GM23338 (cell line): ENCODE measurements at regions not wholly inside any gene's neighbourhood (a gene's known extent, or its start where the extent isn't known, plus 50 kb on each side); places are given as distances from the start of the nearest gene placed in this dataset.

Experiments
- ATAC-seq: fragments of 200-7000 bp; cut with Tn5 transposase; 3 replicates; pipeline ENCODE4 v1.9.1; 2020
- DNase-seq: peaks from one replicate; pipeline ENCODE4 v3.0.0-alpha.2; 2015; ENCODE audit warnings: low spot score
- H2AFZ ChIP-seq: fragments of 200-600 bp; sonication (generic); 2 replicates; pipeline ENCODE4 v1.8.0; 2016; ENCODE audit warnings: antibody characterized with exemption, mild to moderate bottlenecking, moderate library complexity
- H3F3A ChIP-seq: fragments of 200-600 bp; sonication (generic); replicated peaks from 2 replicates; pipeline ENCODE4 v1.8.0; 2017; ENCODE audit warnings: antibody characterized with exemption, mixed run types, low read depth
- H3K27ac ChIP-seq: fragments of 200-600 bp; sonication (generic); 2 replicates; pipeline ENCODE4 v1.6.1; 2016; ENCODE audit warnings: low read depth
- H3K27me3 ChIP-seq: fragments of 200-600 bp; sonication (generic); 2 replicates; pipeline ENCODE4 v1.8.0; 2016; ENCODE audit warnings: mild to moderate bottlenecking, mixed run types, moderate library complexity; ENCODE audit not compliant: insufficient read depth
- H3K36me3 ChIP-seq: fragments of 200-600 bp; sonication (generic); 2 replicates; pipeline ENCODE4 v1.8.0; 2016; ENCODE audit warnings: mild to moderate bottlenecking; ENCODE audit not compliant: insufficient read depth
- H3K4me1 ChIP-seq: fragments of 200-600 bp; sonication (generic); 2 replicates; pipeline ENCODE4 v1.8.0; 2016; ENCODE audit warnings: mild to moderate bottlenecking, moderate library complexity; ENCODE audit not compliant: insufficient read depth
- H3K4me2 ChIP-seq: fragments of 200-600 bp; sonication (generic); 2 replicates; pipeline ENCODE4 v1.7.1; 2017; ENCODE audit warnings: mixed run types
- H3K4me3 ChIP-seq: fragments of 200-600 bp; sonication (generic); 2 replicates; pipeline ENCODE4 v1.6.1; 2016; ENCODE audit warnings: mixed run types
- H3K79me2 ChIP-seq: fragments of 200-600 bp; sonication (generic); replicated peaks from 2 replicates; pipeline ENCODE4 v1.8.0; 2017; ENCODE audit warnings: mild to moderate bottlenecking; ENCODE audit not compliant: insufficient read depth
- H3K9me2 ChIP-seq: fragments of 200-600 bp; sonication (generic); 2 replicates; pipeline ENCODE4 v1.8.0; 2017; ENCODE audit not compliant: insufficient read depth
- H4K20me1 ChIP-seq: fragments of 200-600 bp; sonication (generic); replicated peaks from 2 replicates; pipeline ENCODE4 v1.8.0; 2017; ENCODE audit warnings: mild to moderate bottlenecking; ENCODE audit not compliant: insufficient read depth
- H3K27ac Mint-ChIP-seq: 2 replicates; pipeline ENCODE4 v1.8.0; 2020; ENCODE audit warnings: inconsistent platforms, mild to moderate bottlenecking, moderate library complexity, mixed read lengths
- H3K27me3 Mint-ChIP-seq: 3 replicates; pipeline ENCODE4 v1.8.0; 2022; ENCODE audit warnings: low read depth, mild to moderate bottlenecking, moderate library complexity, mixed read lengths, inconsistent platforms; ENCODE audit not compliant: insufficient read depth, poor library complexity
- H3K36me3 Mint-ChIP-seq: 3 replicates; pipeline ENCODE4 v1.8.0; 2021; ENCODE audit warnings: low read depth, mild to moderate bottlenecking, inconsistent platforms, moderate library complexity, mixed read lengths
- H3K4me1 Mint-ChIP-seq: 3 replicates; pipeline ENCODE4 v1.8.0; 2020; ENCODE audit warnings: mild to moderate bottlenecking, inconsistent platforms, mixed read lengths
- H3K4me3 Mint-ChIP-seq: 3 replicates; pipeline ENCODE4 v1.8.0; 2021; ENCODE audit warnings: moderate library complexity, mild to moderate bottlenecking, inconsistent platforms, mixed read lengths
- H3K9me3 Mint-ChIP-seq: 3 replicates; pipeline ENCODE4 v1.8.0; 2020; ENCODE audit warnings: moderate library complexity, mild to moderate bottlenecking, inconsistent platforms, mixed read lengths
- ETS1 ChIP-seq: IDR thresholded peaks from 2 replicates; pipeline ENCODE4 v1.6.1; 2016; ENCODE audit warnings: antibody characterized with exemption
- EZH2 ChIP-seq: fragments of 200-600 bp; sonication (generic); IDR thresholded peaks from one replicate; pipeline ENCODE4 v1.8.0; 2017; ENCODE audit warnings: antibody characterized with exemption, mild to moderate bottlenecking, low read depth; ENCODE audit not compliant: unreplicated experiment
- EZH2phosphoT487 ChIP-seq: fragments of 200-600 bp; sonication (generic); IDR thresholded peaks from one replicate; pipeline ENCODE4 v1.8.1; 2018; ENCODE audit warnings: antibody characterized with exemption; ENCODE audit not compliant: unreplicated experiment
- NANOG ChIP-seq: IDR thresholded peaks from 2 replicates; pipeline ENCODE4 v1.6.1; 2016; ENCODE audit warnings: antibody characterized with exemption, borderline replicate concordance
- POLR2AphosphoS5 ChIP-seq: IDR thresholded peaks from 2 replicates; pipeline ENCODE4 v1.6.1; 2016; ENCODE audit warnings: antibody characterized with exemption, low read depth
- STAT1 ChIP-seq: IDR thresholded peaks from one replicate; pipeline ENCODE4 v1.6.1; 2016; ENCODE audit warnings: antibody characterized with exemption; ENCODE audit not compliant: unreplicated experiment
- ZNF114 ChIP-seq: fragments of 250-450 bp; sonication (Bioruptor Pico); IDR thresholded peaks from 2 replicates; pipeline ENCODE4 v1.5.0; 2020; ENCODE audit warnings: mild to moderate bottlenecking, moderate library complexity
- ZNF331 ChIP-seq: fragments of 250-450 bp; sonication (Bioruptor Pico); IDR thresholded peaks from 2 replicates; pipeline ENCODE4 v1.5.0; 2020; ENCODE audit warnings: low read depth, mild to moderate bottlenecking, moderate library complexity
- ZNF462 ChIP-seq: fragments of 250-450 bp; sonication (Bioruptor Pico); IDR thresholded peaks from 2 replicates; pipeline ENCODE4 v1.5.0; 2020; ENCODE audit warnings: mild to moderate bottlenecking, moderate library complexity

- H3K4me2 ChIP-seq = no peak overlapping the region
- H3K9me2 ChIP-seq = 0 out of 2 replicates have a peak, but pooled peaks cover 5% of the 10 kb centered on the region
- no peaks in the 10 kb centered on the region for H3K36me3 ChIP-seq
- Mint-ChIP-seq H3K4me3 (no peak overlapping the region), H3K27ac (no peak overlapping the region), H3K9me3 (peaks cover 17% of the 10 kb centered on the region), H3K4me1 (no peaks in the 10 kb centered on the region), H3K36me3 (no peaks in the 10 kb centered on the region), H3K27me3 (no peaks in the 10 kb centered on the region)
- H3F3A ChIP-seq = no peaks in the 10 kb centered on the region
- no peak overlapping the region for H2AFZ ChIP-seq
- no peak for TF ChIP-seq EZH2phosphoT487
- no peak overlapping the region for H3K4me3 ChIP-seq
- no peak for DNase-seq
- no peak for ATAC-seq
- no peaks in the 10 kb centered on the region for H3K79me2 ChIP-seq
- H3K27ac ChIP-seq = no peak overlapping the region
- H3K27me3 ChIP-seq = no peaks in the 10 kb centered on the region
- no peaks in the 10 kb centered on the region for H4K20me1 ChIP-seq
- no peaks in the 10 kb centered on the region for H3K4me1 ChIP-seq
These were observed 157.4 kb downstream of the SOX11 start for GRCh38 chr2:5849562-5849961.

- Histone ChIP-seq H3K27me3 (no peaks in the 10 kb centered on the region), H4K20me1 (no peaks in the 10 kb centered on the region), H3K4me2 (no peak overlapping the region), H2AFZ (no peak overlapping the region), H3K9me2 (0 out of 2 replicates have a peak, but pooled peaks cover 5% of the 10 kb centered on the region), H3K36me3 (no peaks in the 10 kb centered on the region), H3K4me1 (no peaks in the 10 kb centered on the region), H3F3A (no peaks in the 10 kb centered on the region), H3K79me2 (no peaks in the 10 kb centered on the region), H3K27ac (no peak overlapping the region), H3K4me3 (no peak overlapping the region)
- TF ChIP-seq STAT1 (no peak), NANOG (no peak), POLR2AphosphoS5 (no peak), ZNF114 (CRISPR knock-in tag) (no peak), ETS1 (no peak)
- Mint-ChIP-seq H3K27me3 (no peaks in the 10 kb centered on the region), H3K9me3 (peaks cover 20% of the 10 kb centered on the region), H3K4me3 (no peak overlapping the region), H3K4me1 (no peaks in the 10 kb centered on the region), H3K36me3 (no peaks in the 10 kb centered on the region; the same call in 2 of the 3 replicates), H3K27ac (no peak overlapping the region)
- DNase-seq (no peak), ATAC-seq (no peak)
These were observed 159.2 kb downstream of the SOX11 start for GRCh38 chr2:5851410-5851809.

GRCh38 chr2:5854797-5855196 lies 162.6 kb downstream of the SOX11 start:
- Mint-ChIP-seq H3K4me1 (no peaks in the 10 kb centered on the region), H3K4me3 (no peak overlapping the region), H3K36me3 (no peaks in the 10 kb centered on the region; the same call in 2 of the 3 replicates), H3K9me3 (peaks cover 35% of the 10 kb centered on the region; the same call in 2 of the 3 replicates), H3K27ac (no peak overlapping the region), H3K27me3 (no peaks in the 10 kb centered on the region)
- no peaks in the 10 kb centered on the region for H4K20me1 ChIP-seq
- 0 out of 2 replicates have a peak, but pooled peaks cover 5% of the 10 kb centered on the region for H3K9me2 ChIP-seq
- DNase-seq (no peak), ATAC-seq (no peak)
- H3F3A ChIP-seq = no peaks in the 10 kb centered on the region
- no peaks in the 10 kb centered on the region for H3K4me1 ChIP-seq
- H3K27ac ChIP-seq = no peak overlapping the region
- no peaks in the 10 kb centered on the region for H3K27me3 ChIP-seq
- no peak overlapping the region for H2AFZ ChIP-seq
- no peaks in the 10 kb centered on the region for H3K79me2 ChIP-seq
- H3K4me3 ChIP-seq = no peak overlapping the region
- H3K36me3 ChIP-seq = no peaks in the 10 kb centered on the region
- no peak overlapping the region for H3K4me2 ChIP-seq
- no peak for TF ChIP-seq STAT1
- TF ChIP-seq EZH2 = no peak
- no peak for TF ChIP-seq ZNF331 (CRISPR knock-in tag)
- no peak for TF ChIP-seq EZH2phosphoT487
- TF ChIP-seq ZNF462 = no peak
- TF ChIP-seq NANOG = no peak
- no peak for TF ChIP-seq POLR2AphosphoS5
